Adrenal gland (tissue), 5 donors: ENCODE measurements at regions not wholly inside any gene's neighbourhood (a gene's known extent, or its start where the extent isn't known, plus 50 kb on each side); places are given as distances from the start of the nearest gene placed in this dataset.

Experiments
- CTCF ChIP-seq, 6 experiments: fragments of 450-650 bp in 4 of 6; fragments of 200-600 bp in 2 of 6; sonication (generic) in 1 of 6; IDR thresholded peaks; 1 replicate in 5 of 6; 2 replicates in 1 of 6; pipeline versions ENCODE4 v1.5.1 to v1.8.0; 2016 to 2021; ENCODE audit warnings: antibody characterized with exemption in 6 of 6, mild to moderate bottlenecking in 2 of 6, moderate library complexity in 1 of 6
- POLR2A ChIP-seq, 2 donors: fragments of 450-650 bp; IDR thresholded peaks; one replicate each; pipeline ENCODE4 v1.6.1; 2017; ENCODE audit warnings: antibody characterized with exemption in 2 of 2, mild to moderate bottlenecking in 2 of 2, moderate library complexity in 1 of 2
- donor health status: DM: no; HTN: no; CAD: no.

- no peak for TF ChIP-seq POLR2A (IDR thresholded peaks at IDR 0.05)
- no peak for TF ChIP-seq CTCF (IDR thresholded peaks at IDR 0.05)
These were observed 201.2 kb downstream of the PIK3R1 start for GRCh38 chr5:68416714-68417113.
